GM12878 (cell line): ENCODE measurements at regions not wholly inside any gene's neighbourhood (a gene's known extent, or its start where the extent isn't known, plus 50 kb on each side); places are given as distances from the start of the nearest gene placed in this dataset.
A peak's percentile ranks its signal among the peaks of the same experiment; 100 is the strongest.

ENCODE experiments used
- ATAC-seq: fragments of 200-7000 bp; cut with Tn5 transposase; 3 replicates; pipeline ENCODE4 v1.9.1; 2020; ENCODE audit warnings: mild to moderate bottlenecking, moderate library complexity
- BruUV-seq: library from RNA; stranded (reverse); fragments of 400-500 nt; replicated peaks from 2 replicates; lab custom pipeline; 2021; lab: Mats Ljungman, UMichigan
- CTCF ChIA-PET: fragments of 300-600 bp; sonication (Branson Sonifier 250); formaldehyde crosslinking; extraction: SDS; loops from one replicate; lab custom pipeline; 2021; ENCODE audit warnings: inconsistent platforms; lab: Yijun Ruan, JAX
- POLR2A ChIA-PET: fragments of 350-600 bp; formaldehyde crosslinking; extraction: SDS; loops from one replicate; lab custom pipeline; 2021; ENCODE audit warnings: inconsistent platforms; lab: Charles Lee
- RAD21 ChIA-PET: fragments of 300-600 bp; sonication (Branson Sonifier 250); formaldehyde crosslinking; loops from one replicate; lab custom pipeline; 2023; ENCODE audit warnings: antibody characterized with exemption; ENCODE audit not compliant: unreplicated experiment; lab: Charles Lee
- SMC1A ChIA-PET: fragments of 300-600 bp; sonication (Branson Sonifier 250); formaldehyde crosslinking; loops from one replicate; lab custom pipeline; 2023; ENCODE audit not compliant: unreplicated experiment, uncharacterized antibody; lab: Charles Lee
- DNase-seq: peaks from one replicate; pipeline ENCODE4 v3.0.0-alpha.2; 2011; ENCODE audit warnings: low read depth, low spot score
- FAIRE-seq: peaks from 3 replicates; lab custom pipeline; 2011; peaks lifted over from hg19 to GRCh38; lab: Jason Lieb, UNC
- H2AFZ ChIP-seq: 2 replicates; pipeline ENCODE4 v1.6.0; 2011; ENCODE audit warnings: low read depth, low read length, control low read depth; ENCODE audit not compliant: control insufficient read depth
- H3K27ac ChIP-seq: 2 replicates; pipeline ENCODE4 v1.5.1; 2011; ENCODE audit warnings: control low read depth; ENCODE audit not compliant: control insufficient read depth, insufficient read depth
- H3K27me3 ChIP-seq, 2 experiments: replicated peaks in 1 of 2; 2 replicates each; pipeline versions ENCODE4 v1.6.0 to v1.6.1; 2011; ENCODE audit warnings: low read length in 1 of 2; ENCODE audit not compliant: control insufficient read depth in 2 of 2, insufficient read depth in 2 of 2
- H3K36me3 ChIP-seq, 2 experiments: 2 replicates each; pipeline ENCODE4 v1.5.1; 2011; ENCODE audit warnings: low read length in 1 of 2; ENCODE audit not compliant: control insufficient read depth in 2 of 2, insufficient read depth in 2 of 2
- H3K4me1 ChIP-seq: 2 replicates; pipeline ENCODE4 v1.6.1; 2011; ENCODE audit warnings: mild to moderate bottlenecking, low read length, moderate library complexity, mixed read lengths; ENCODE audit not compliant: control insufficient read depth, insufficient read depth
- H3K4me2 ChIP-seq: 2 replicates; pipeline ENCODE4 v1.6.0; 2011; ENCODE audit warnings: control low read depth; ENCODE audit not compliant: control insufficient read depth, insufficient read depth
- H3K4me3 ChIP-seq: fragments of 200-600 bp; sonication (generic); 2 replicates; pipeline ENCODE4 v1.5.1; 2016
- H3K79me2 ChIP-seq: 2 replicates; pipeline ENCODE4 v1.6.0; 2011; ENCODE audit warnings: low read length; ENCODE audit not compliant: control insufficient read depth, insufficient read depth
- H3K9ac ChIP-seq: 2 replicates; pipeline ENCODE4 v1.8.0; 2011; ENCODE audit warnings: low read length, control low read depth, mixed read lengths; ENCODE audit not compliant: control insufficient read depth, insufficient read depth
- H3K9me3 ChIP-seq: replicated peaks from 3 replicates; pipeline ENCODE4 v1.5.1; 2011; ENCODE audit warnings: mild to moderate bottlenecking, low read length; ENCODE audit not compliant: control insufficient read depth, insufficient read depth
- H4K20me1 ChIP-seq: 2 replicates; pipeline ENCODE4 v1.6.0; 2011; ENCODE audit not compliant: control insufficient read depth, insufficient read depth
- ASH2L ChIP-seq: fragments of 300-600, 200-600 bp; sonication (generic); IDR thresholded peaks from 2 replicates; pipeline ENCODE4 v1.6.1; 2017; ENCODE audit warnings: low read depth, mild to moderate bottlenecking, borderline replicate concordance
- CHD2 ChIP-seq: IDR thresholded peaks from 2 replicates; pipeline ENCODE4 v1.6.1; 2011; ENCODE audit warnings: low read depth, low read length, improper control_type of control experiment, borderline replicate concordance
- DPF2 ChIP-seq: fragments of 450-650 bp; IDR thresholded peaks from 2 replicates; pipeline ENCODE4 v1.6.1; 2017; ENCODE audit warnings: mild to moderate bottlenecking
- NR2C2 ChIP-seq: IDR thresholded peaks from 2 replicates; pipeline ENCODE4 v1.6.1; 2011; ENCODE audit warnings: borderline replicate concordance, low read depth; ENCODE audit not compliant: control insufficient read depth, insufficient read length
- WGBS: methylation state at CpG from one replicate; pipeline ENCODE4 v1.1.6; 2016; ENCODE audit warnings: low lambda C conversion rate; ENCODE audit not compliant: insufficient replicate concordance, insufficient coverage; ENCODE audit errors: missing lambda C conversion rate; 5-methylcytosine and 5-hydroxymethylcytosine counted together
- in situ Hi-C: fragments of 300-500 bp; cut with MboI; formaldehyde crosslinking; loops from 9 replicates; pipeline ENCODE4 v1.14.3; 2018; ENCODE audit warnings: mixed read lengths
- intact Hi-C: fragments of 100-400 bp; cut with micrococcal nuclease; formaldehyde crosslinking; loops from one replicate; pipeline ENCODE4 v1.14.2; 2022; ENCODE audit not compliant: unreplicated experiment
- TF ChIP-seq, protein P1 (sequence below): IDR thresholded peaks from 2 replicates; pipeline ENCODE4 v1.6.1; 2011; ENCODE audit warnings: mild to moderate bottlenecking, low read depth, low read length, moderate library complexity; ENCODE audit not compliant: insufficient replicate concordance
- TF ChIP-seq, protein P2 (sequence below), 3 experiments: IDR thresholded peaks in 2 of 3; conservative IDR thresholded peaks in 1 of 3; 2 replicates each; pipeline ENCODE4 v1.5.1; 2011; ENCODE audit warnings: low read depth in 3 of 3, low read length in 3 of 3, mild to moderate bottlenecking in 3 of 3, control low read depth in 2 of 3, moderate library complexity in 2 of 3, inconsistent platforms in 1 of 3, mixed read lengths in 1 of 3; ENCODE audit not compliant: control insufficient read depth in 2 of 3, insufficient read depth in 1 of 3; ENCODE audit errors: extremely low read depth in 1 of 3
- TF ChIP-seq, protein P3 (sequence below): fragments of 450-650 bp; IDR thresholded peaks from 2 replicates; pipeline ENCODE4 v1.6.1; 2017; ENCODE audit warnings: mild to moderate bottlenecking, moderate library complexity
- TF ChIP-seq, protein P4 (sequence below): fragments of 450-650 bp; IDR thresholded peaks from 2 replicates; pipeline ENCODE4 v1.6.1; 2016; ENCODE audit warnings: mild to moderate bottlenecking

DNA sequence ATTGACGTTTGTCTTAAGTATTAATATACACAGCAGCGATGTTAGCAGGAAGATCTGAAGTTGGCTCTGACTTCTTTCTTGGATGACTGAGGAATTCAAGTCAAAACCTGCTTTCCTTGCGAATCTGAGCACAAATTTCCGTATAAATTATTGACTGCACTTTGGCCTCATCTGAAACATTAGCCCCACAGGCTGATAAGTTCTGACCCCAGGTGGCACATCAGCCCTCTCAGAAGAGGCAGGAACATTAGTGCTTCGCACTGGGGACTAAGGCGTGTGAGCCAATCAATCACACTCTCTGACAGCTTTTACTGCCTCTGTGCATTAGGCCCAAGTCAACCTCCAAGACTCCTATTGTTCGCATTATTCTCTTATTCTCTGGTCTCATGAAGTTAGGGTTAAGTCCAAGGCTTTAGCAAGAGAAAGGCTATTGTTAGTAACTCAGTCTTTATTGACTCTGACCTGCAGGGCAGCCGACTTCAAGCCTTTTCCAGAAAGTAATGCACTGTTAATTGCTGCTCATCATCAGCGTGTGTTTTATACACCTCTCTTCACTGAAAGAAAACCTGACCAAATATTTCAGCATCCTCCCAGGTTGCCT, 84.2 kb downstream of the ZNF608 start:
- H3K36me3 ChIP-seq = no peaks in the 10 kb centered on the region
- no peaks in the 10 kb centered on the region for H3K27me3 ChIP-seq
- BruUV-seq = no TSS peak
- ChIA-PET POLR2A (no interaction called here), CTCF (no interaction called here), SMC1A (interaction anchor here (2.1 kb wide), 1 partner anchor 46 kb away, joined by 8 read pairs; no protein-coding TSS in a partner anchor), RAD21 (interaction anchor here (1.6 to 1.8 kb wide), 2 partner anchors 9 to 11 kb away, joined by 3 to 6 read pairs; no protein-coding TSS in a partner anchor)
- FAIRE-seq (no peak), ATAC-seq (peak; percentile 20; the same call in 1 of the 3 replicates), DNase-seq (no peak)
- H3K4me2 ChIP-seq = no peak overlapping the region
- H4K20me1 ChIP-seq = no peaks in the 10 kb centered on the region
- H3K4me3 ChIP-seq = no peak overlapping the region
- TF ChIP-seq ASH2L (no peak), DPF2 (no peak), CHD2 (no peak), NR2C2 (no peak)
- TF ChIP-seq, protein P1, sequence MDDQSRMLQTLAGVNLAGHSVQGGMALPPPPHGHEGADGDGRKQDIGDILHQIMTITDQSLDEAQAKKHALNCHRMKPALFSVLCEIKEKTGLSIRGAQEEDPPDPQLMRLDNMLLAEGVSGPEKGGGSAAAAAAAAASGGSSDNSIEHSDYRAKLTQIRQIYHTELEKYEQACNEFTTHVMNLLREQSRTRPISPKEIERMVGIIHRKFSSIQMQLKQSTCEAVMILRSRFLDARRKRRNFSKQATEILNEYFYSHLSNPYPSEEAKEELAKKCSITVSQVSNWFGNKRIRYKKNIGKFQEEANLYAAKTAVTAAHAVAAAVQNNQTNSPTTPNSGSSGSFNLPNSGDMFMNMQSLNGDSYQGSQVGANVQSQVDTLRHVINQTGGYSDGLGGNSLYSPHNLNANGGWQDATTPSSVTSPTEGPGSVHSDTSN = peak; percentile 39
- TF ChIP-seq, protein P2, sequence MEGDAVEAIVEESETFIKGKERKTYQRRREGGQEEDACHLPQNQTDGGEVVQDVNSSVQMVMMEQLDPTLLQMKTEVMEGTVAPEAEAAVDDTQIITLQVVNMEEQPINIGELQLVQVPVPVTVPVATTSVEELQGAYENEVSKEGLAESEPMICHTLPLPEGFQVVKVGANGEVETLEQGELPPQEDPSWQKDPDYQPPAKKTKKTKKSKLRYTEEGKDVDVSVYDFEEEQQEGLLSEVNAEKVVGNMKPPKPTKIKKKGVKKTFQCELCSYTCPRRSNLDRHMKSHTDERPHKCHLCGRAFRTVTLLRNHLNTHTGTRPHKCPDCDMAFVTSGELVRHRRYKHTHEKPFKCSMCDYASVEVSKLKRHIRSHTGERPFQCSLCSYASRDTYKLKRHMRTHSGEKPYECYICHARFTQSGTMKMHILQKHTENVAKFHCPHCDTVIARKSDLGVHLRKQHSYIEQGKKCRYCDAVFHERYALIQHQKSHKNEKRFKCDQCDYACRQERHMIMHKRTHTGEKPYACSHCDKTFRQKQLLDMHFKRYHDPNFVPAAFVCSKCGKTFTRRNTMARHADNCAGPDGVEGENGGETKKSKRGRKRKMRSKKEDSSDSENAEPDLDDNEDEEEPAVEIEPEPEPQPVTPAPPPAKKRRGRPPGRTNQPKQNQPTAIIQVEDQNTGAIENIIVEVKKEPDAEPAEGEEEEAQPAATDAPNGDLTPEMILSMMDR (IDR thresholded peaks at IDR 0.05 in 2 of 3, conservative IDR thresholded peaks at IDR 0.05 in 1 of 3; ENCODE audit: control insufficient read depth in 2 of 3, extremely low read depth in 1 of 3, insufficient read depth in 1 of 3, low read depth in 3 of 3, low read length in 3 of 3) = no peak
- TF ChIP-seq, protein P3, sequence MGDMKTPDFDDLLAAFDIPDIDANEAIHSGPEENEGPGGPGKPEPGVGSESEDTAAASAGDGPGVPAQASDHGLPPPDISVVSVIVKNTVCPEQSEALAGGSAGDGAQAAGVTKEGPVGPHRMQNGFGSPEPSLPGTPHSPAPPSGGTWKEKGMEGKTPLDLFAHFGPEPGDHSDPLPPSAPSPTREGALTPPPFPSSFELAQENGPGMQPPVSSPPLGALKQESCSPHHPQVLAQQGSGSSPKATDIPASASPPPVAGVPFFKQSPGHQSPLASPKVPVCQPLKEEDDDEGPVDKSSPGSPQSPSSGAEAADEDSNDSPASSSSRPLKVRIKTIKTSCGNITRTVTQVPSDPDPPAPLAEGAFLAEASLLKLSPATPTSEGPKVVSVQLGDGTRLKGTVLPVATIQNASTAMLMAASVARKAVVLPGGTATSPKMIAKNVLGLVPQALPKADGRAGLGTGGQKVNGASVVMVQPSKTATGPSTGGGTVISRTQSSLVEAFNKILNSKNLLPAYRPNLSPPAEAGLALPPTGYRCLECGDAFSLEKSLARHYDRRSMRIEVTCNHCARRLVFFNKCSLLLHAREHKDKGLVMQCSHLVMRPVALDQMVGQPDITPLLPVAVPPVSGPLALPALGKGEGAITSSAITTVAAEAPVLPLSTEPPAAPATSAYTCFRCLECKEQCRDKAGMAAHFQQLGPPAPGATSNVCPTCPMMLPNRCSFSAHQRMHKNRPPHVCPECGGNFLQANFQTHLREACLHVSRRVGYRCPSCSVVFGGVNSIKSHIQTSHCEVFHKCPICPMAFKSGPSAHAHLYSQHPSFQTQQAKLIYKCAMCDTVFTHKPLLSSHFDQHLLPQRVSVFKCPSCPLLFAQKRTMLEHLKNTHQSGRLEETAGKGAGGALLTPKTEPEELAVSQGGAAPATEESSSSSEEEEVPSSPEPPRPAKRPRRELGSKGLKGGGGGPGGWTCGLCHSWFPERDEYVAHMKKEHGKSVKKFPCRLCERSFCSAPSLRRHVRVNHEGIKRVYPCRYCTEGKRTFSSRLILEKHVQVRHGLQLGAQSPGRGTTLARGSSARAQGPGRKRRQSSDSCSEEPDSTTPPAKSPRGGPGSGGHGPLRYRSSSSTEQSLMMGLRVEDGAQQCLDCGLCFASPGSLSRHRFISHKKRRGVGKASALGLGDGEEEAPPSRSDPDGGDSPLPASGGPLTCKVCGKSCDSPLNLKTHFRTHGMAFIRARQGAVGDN = no peak
- TF ChIP-seq, protein P4, sequence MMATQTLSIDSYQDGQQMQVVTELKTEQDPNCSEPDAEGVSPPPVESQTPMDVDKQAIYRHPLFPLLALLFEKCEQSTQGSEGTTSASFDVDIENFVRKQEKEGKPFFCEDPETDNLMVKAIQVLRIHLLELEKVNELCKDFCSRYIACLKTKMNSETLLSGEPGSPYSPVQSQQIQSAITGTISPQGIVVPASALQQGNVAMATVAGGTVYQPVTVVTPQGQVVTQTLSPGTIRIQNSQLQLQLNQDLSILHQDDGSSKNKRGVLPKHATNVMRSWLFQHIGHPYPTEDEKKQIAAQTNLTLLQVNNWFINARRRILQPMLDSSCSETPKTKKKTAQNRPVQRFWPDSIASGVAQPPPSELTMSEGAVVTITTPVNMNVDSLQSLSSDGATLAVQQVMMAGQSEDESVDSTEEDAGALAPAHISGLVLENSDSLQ = peak; percentile 55; the same call in 1 of the 2 replicates
- H3K9ac ChIP-seq = no peak overlapping the region
- H2AFZ ChIP-seq = no peak overlapping the region
- 74% methylated on average over 9 of the region's 9 CpGs for WGBS
- H3K79me2 ChIP-seq = no peaks in the 10 kb centered on the region; the same call in none of the 2 replicates
- intact Hi-C loops = no loop called here
- H3K9me3 ChIP-seq = no peaks in the 10 kb centered on the region
- in situ Hi-C loops = no loop called here
- peaks cover 8% of the 10 kb centered on the region; the same call in 1 of the 2 replicates for H3K4me1 ChIP-seq
- H3K27ac ChIP-seq = no peak overlapping the region
